GM23248 (cell line): ENCODE measurements at regions not wholly inside any gene's neighbourhood (a gene's known extent, or its start where the extent isn't known, plus 50 kb on each side); places are given as distances from the start of the nearest gene placed in this dataset.

Source experiments
- EZH2 ChIP-seq: fragments of 200-600 bp; sonication (generic); IDR thresholded peaks from 2 replicates; pipeline ENCODE4 v1.6.1; 2018; ENCODE audit warnings: antibody characterized with exemption, mild to moderate bottlenecking; ENCODE audit not compliant: insufficient read depth, poor library complexity, severe bottlenecking
- EZH2phosphoT487 ChIP-seq: fragments of 200-600 bp; sonication (generic); IDR thresholded peaks from 2 replicates; pipeline ENCODE4 v1.6.1; 2018; ENCODE audit warnings: antibody characterized with exemption, moderate library complexity, mild to moderate bottlenecking, low read depth; ENCODE audit not compliant: insufficient read depth

DNA sequence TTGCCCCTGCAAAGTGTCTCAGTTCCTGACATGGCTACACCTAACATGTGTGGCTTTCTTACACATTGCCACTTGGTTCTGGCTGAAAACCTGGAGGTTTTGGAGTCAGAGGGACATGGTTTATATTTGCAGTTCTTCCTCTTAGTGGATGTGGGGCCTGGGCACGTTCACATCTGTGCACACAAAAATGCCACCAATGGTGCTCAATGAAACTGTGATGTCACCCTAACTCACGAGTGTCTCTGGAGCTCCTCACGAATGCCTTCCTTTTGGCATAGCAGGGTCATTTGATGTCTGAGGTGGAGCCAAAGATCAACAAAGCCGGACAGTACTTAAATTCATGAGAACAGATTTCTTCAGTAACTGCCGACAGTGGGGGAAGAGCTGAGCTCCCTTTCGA, 231.7 kb upstream of the HS6ST1 start:
- TF ChIP-seq EZH2 (no peak), EZH2phosphoT487 (no peak)
